Caco-2 (cell line): ENCODE measurements at regions not wholly inside any gene's neighbourhood (a gene's known extent, or its start where the extent isn't known, plus 50 kb on each side); places are given as distances from the start of the nearest gene placed in this dataset.

Experiments used
- BruUV-seq: library from RNA; stranded (reverse); fragments of 400-500 nt; replicated peaks from 2 replicates; lab custom pipeline; 2021; lab: Mats Ljungman, UMichigan
- CTCF ChIA-PET: fragments of 300-600 bp; sonication (Branson Sonifier 250); formaldehyde crosslinking; loops from one replicate; lab custom pipeline; 2022; ENCODE audit warnings: antibody characterized with exemption; lab: Charles Lee
- POLR2A ChIA-PET: fragments of 300-600 bp; sonication (Branson Sonifier 250); formaldehyde crosslinking; loops from one replicate; lab custom pipeline; 2022; ENCODE audit warnings: antibody characterized with exemption; lab: Charles Lee
- DNase-seq, 2 experiments: peaks; one replicate each; pipeline versions ENCODE4 v3.0.0 to v3.0.0-alpha.2; 2020 to 2022
- H3K27me3 ChIP-seq: replicated peaks from 2 replicates; pipeline ENCODE4 v1.6.0; 2011; ENCODE audit warnings: low read length; ENCODE audit not compliant: control insufficient read depth, insufficient read depth
- H3K36me3 ChIP-seq: 2 replicates; pipeline ENCODE4 v1.5.1; 2011; ENCODE audit warnings: low read length; ENCODE audit not compliant: control insufficient read depth, insufficient read depth
- H3K4me1 ChIP-seq: fragments of 250-450 bp; sonication (Bioruptor Pico); 2 replicates; pipeline ENCODE4 v1.5.1; 2020; ENCODE audit warnings: mild to moderate bottlenecking
- H3K4me3 ChIP-seq: 2 replicates; pipeline ENCODE4 v1.5.1; 2011; ENCODE audit warnings: low read depth, mild to moderate bottlenecking, control low read depth, low read length
- H3K9me3 ChIP-seq: fragments of 250-450 bp; sonication (Bioruptor Pico); 2 replicates; pipeline ENCODE4 v1.5.1; 2020; ENCODE audit warnings: mild to moderate bottlenecking, moderate library complexity
- H3K27ac Mint-ChIP-seq: one replicate; pipeline ENCODE4 v1.8.0; 2022; ENCODE audit warnings: mixed read lengths; ENCODE audit not compliant: unreplicated experiment
- H3K27me3 Mint-ChIP-seq: one replicate; pipeline ENCODE4 v1.8.0; 2022; ENCODE audit warnings: mixed read lengths; ENCODE audit not compliant: insufficient read depth, unreplicated experiment
- H3K36me3 Mint-ChIP-seq: one replicate; pipeline ENCODE4 v1.8.0; 2022; ENCODE audit warnings: mild to moderate bottlenecking, mixed read lengths; ENCODE audit not compliant: insufficient read depth, unreplicated experiment
- H3K4me1 Mint-ChIP-seq: one replicate; pipeline ENCODE4 v1.8.0; 2022; ENCODE audit warnings: low read depth, mixed read lengths; ENCODE audit not compliant: unreplicated experiment
- H3K4me3 Mint-ChIP-seq: one replicate; pipeline ENCODE4 v1.8.0; 2022; ENCODE audit warnings: mild to moderate bottlenecking, moderate library complexity, mixed read lengths; ENCODE audit not compliant: unreplicated experiment
- H3K9me3 Mint-ChIP-seq: one replicate; pipeline ENCODE4 v1.8.0; 2022; ENCODE audit warnings: mixed read lengths; ENCODE audit not compliant: unreplicated experiment
- CTCF ChIP-seq, 2 experiments: fragments of 200-600 bp in 1 of 2; IDR thresholded peaks; 1 replicate in 1 of 2; 2 replicates in 1 of 2; pipeline versions ENCODE4 v1.5.1 to v1.8.0; 2011 to 2022; ENCODE audit warnings: antibody characterized with exemption in 1 of 2, control low read depth in 1 of 2, inconsistent platforms in 1 of 2, low read depth in 1 of 2, low read length in 1 of 2, mild to moderate bottlenecking in 1 of 2, moderate library complexity in 1 of 2; ENCODE audit not compliant: insufficient read depth in 1 of 2, severe bottlenecking in 1 of 2, unreplicated experiment in 1 of 2
- intact Hi-C: fragments of 100-400 bp; cut with micrococcal nuclease; formaldehyde crosslinking; loops from one replicate; pipeline ENCODE4 v1.10.0; 2022; ENCODE audit not compliant: unreplicated experiment

GRCh38 chrX:137387646-137388045 is 178.3 kb upstream of the ZIC3 start:
- no peaks in the 10 kb centered on the region for H3K36me3 ChIP-seq
- no peak overlapping the region for H3K4me3 ChIP-seq
- H3K27me3 Mint-ChIP-seq, result no peaks in the 10 kb centered on the region
- no peaks in the 10 kb centered on the region for H3K9me3 ChIP-seq
- no peaks in the 10 kb centered on the region for H3K27me3 ChIP-seq
- H3K4me1 ChIP-seq, result no peaks in the 10 kb centered on the region
- ChIA-PET POLR2A (no interaction called here), CTCF (no interaction called here)
- no peaks in the 10 kb centered on the region for H3K4me1 Mint-ChIP-seq
- no TSS peak for BruUV-seq
- no peak overlapping the region for H3K4me3 Mint-ChIP-seq
- H3K36me3 Mint-ChIP-seq, result no peaks in the 10 kb centered on the region
- intact Hi-C loops, result no loop called here
- H3K9me3 Mint-ChIP-seq, result peaks cover 11% of the 10 kb centered on the region
- no peak for TF ChIP-seq CTCF (IDR thresholded peaks at IDR 0.05; ENCODE audit: insufficient read depth in 1 of 2, low read depth in 1 of 2, low read length in 1 of 2, severe bottlenecking in 1 of 2, unreplicated experiment in 1 of 2)
- no peak overlapping the region for H3K27ac Mint-ChIP-seq
- no peak for DNase-seq

GRCh38 chrX:137366018-137366633 is 199.8 kb upstream of the ZIC3 start:
- DNase-seq, result no peak
- H3K36me3 ChIP-seq, result no peaks in the 10 kb centered on the region
- H3K4me1 ChIP-seq, result peaks cover 12% of the 10 kb centered on the region
- ChIA-PET POLR2A (no interaction called here), CTCF (no interaction called here)
- H3K4me3 ChIP-seq, result no peak overlapping the region
- Mint-ChIP-seq H3K27me3 (no peaks in the 10 kb centered on the region), H3K36me3 (no peaks in the 10 kb centered on the region), H3K27ac (no peak overlapping the region), H3K9me3 (no peaks in the 10 kb centered on the region), H3K4me3 (no peak overlapping the region), H3K4me1 (peaks cover 6% of the 10 kb centered on the region)
- no TSS peak for BruUV-seq
- no peaks in the 10 kb centered on the region for H3K9me3 ChIP-seq
- H3K27me3 ChIP-seq, result no peaks in the 10 kb centered on the region
- no peak for TF ChIP-seq CTCF (IDR thresholded peaks at IDR 0.05; ENCODE audit: insufficient read depth in 1 of 2, low read depth in 1 of 2, low read length in 1 of 2, severe bottlenecking in 1 of 2, unreplicated experiment in 1 of 2)
- intact Hi-C loops, result no loop called here

- no TSS peak for BruUV-seq
Measured at GRCh38 chrX:137363559-137363958, 202.4 kb upstream of the ZIC3 start.

More at GRCh38 chrX:137363559-137363958, 202.4 kb upstream of the ZIC3 start:
- no peaks in the 10 kb centered on the region for H3K27me3 ChIP-seq
- intact Hi-C loops, result no loop called here
- H3K9me3 ChIP-seq, result no peaks in the 10 kb centered on the region
- no peak overlapping the region for H3K4me3 ChIP-seq
- Mint-ChIP-seq H3K27ac (no peak overlapping the region), H3K27me3 (no peaks in the 10 kb centered on the region), H3K36me3 (no peaks in the 10 kb centered on the region), H3K4me1 (peaks cover 6% of the 10 kb centered on the region), H3K9me3 (peaks cover 11% of the 10 kb centered on the region), H3K4me3 (no peak overlapping the region)
- CTCF ChIA-PET, result no interaction called here
- peaks cover 12% of the 10 kb centered on the region for H3K4me1 ChIP-seq
- H3K36me3 ChIP-seq, result no peaks in the 10 kb centered on the region
- DNase-seq, result no peak
- POLR2A ChIA-PET, result no interaction called here
- TF ChIP-seq CTCF (IDR thresholded peaks at IDR 0.05; ENCODE audit: insufficient read depth in 1 of 2, low read depth in 1 of 2, low read length in 1 of 2, severe bottlenecking in 1 of 2, unreplicated experiment in 1 of 2), result no peak
